Renal pelvis (tissue), 1 donor: ENCODE measurements at regions not wholly inside any gene's neighbourhood (a gene's known extent, or its start where the extent isn't known, plus 50 kb on each side); places are given as distances from the start of the nearest gene placed in this dataset.

Experiments used
- DNase-seq: peaks from one replicate; pipeline ENCODE4 v3.0.0-alpha.2; 2013

- DNase-seq, result no peak
Measured at GRCh38 chr9:86795823-86796553, 151.3 kb downstream of the GAS1 start.

- DNase-seq, result no peak
Measured at GRCh38 chr9:86795047-86795442, 152.3 kb downstream of the GAS1 start.

- no peak for DNase-seq
Measured at GRCh38 chr9:86794391-86795046, 152.8 kb downstream of the GAS1 start.

- DNase-seq, result no peak
Measured at GRCh38 chr9:86792136-86792535, 155.2 kb downstream of the GAS1 start.

GRCh38 chr9:86790805-86791204 is 156.5 kb downstream of the GAS1 start:
- no peak for DNase-seq

- DNase-seq, result no peak
Measured at GRCh38 chr9:86788456-86788855, 158.8 kb downstream of the GAS1 start.

- no peak for DNase-seq
Measured at GRCh38 chr9:86783884-86784283, 163.4 kb downstream of the GAS1 start.

GRCh38 chr9:86782831-86783230 is 164.5 kb downstream of the GAS1 start:
- DNase-seq, result no peak

- DNase-seq, result no peak
Measured at GRCh38 chr9:86778761-86779160, 168.5 kb downstream of the GAS1 start.

GRCh38 chr9:86775718-86776117 is 171.6 kb downstream of the GAS1 start:
- DNase-seq, result no peak

- DNase-seq, result no peak
Measured at GRCh38 chr9:86774116-86774515, 173.2 kb downstream of the GAS1 start.

- no peak for DNase-seq
Measured at GRCh38 chr9:86773422-86773945, 173.8 kb downstream of the GAS1 start.

- DNase-seq, result no peak
Measured at GRCh38 chr9:86772635-86772993, 174.7 kb downstream of the GAS1 start.

- no peak for DNase-seq
Measured at GRCh38 chr9:86771941-86772634, 175.2 kb downstream of the GAS1 start.

- no peak for DNase-seq
Measured at GRCh38 chr9:86771420-86771819, 175.9 kb downstream of the GAS1 start.

GRCh38 chr9:86768709-86769108 is 178.6 kb downstream of the GAS1 start:
- DNase-seq, result no peak

- no peak for DNase-seq
Measured at GRCh38 chr9:86768020-86768419, 179.3 kb downstream of the GAS1 start.

- DNase-seq, result no peak
Measured at GRCh38 chr9:86767373-86767772, 179.9 kb downstream of the GAS1 start.

GRCh38 chr9:86766912-86767311 is 180.4 kb downstream of the GAS1 start:
- DNase-seq, result no peak

- no peak for DNase-seq
Measured at GRCh38 chr9:86766511-86766910, 180.8 kb downstream of the GAS1 start.

GRCh38 chr9:86765746-86766430 is 181.4 kb downstream of the GAS1 start:
- peak; percentile 46 for DNase-seq

GRCh38 chr9:86764671-86765343 is 182.5 kb downstream of the GAS1 start:
- DNase-seq, result no peak
